Globus pallidus (tissue), 1 donor: ENCODE measurements at regions not wholly inside any gene's neighbourhood (a gene's known extent, or its start where the extent isn't known, plus 50 kb on each side); places are given as distances from the start of the nearest gene placed in this dataset.

Experiments used
- DNase-seq: peaks from one replicate; pipeline ENCODE4 v3.0.0-alpha.2; 2015; ENCODE audit warnings: low spot score

DNA sequence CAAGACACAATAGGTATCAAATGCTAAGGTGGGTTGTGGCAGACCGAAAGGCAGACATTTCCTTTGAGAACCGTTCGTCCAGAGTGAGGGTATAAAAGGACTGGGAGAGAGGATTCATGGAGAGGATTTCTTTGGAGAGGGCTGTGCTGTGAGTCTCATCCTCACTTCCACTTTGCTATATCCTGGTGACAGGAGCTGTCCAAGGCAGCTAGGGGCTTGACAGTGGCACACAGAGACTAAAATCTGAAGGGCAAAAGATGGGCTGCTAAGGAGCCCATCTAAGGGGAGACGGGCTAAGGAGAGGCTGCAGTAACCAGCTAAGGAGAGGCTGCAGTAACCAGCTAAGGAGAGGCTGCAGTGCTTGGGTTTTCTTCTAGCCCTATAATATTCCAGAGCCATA lies 214.0 kb upstream of the ADRA1B start:
- DNase-seq, result no peak

GRCh38 chr5:159702826-159703225 lies 213.5 kb upstream of the ADRA1B start:
- no peak for DNase-seq

DNA sequence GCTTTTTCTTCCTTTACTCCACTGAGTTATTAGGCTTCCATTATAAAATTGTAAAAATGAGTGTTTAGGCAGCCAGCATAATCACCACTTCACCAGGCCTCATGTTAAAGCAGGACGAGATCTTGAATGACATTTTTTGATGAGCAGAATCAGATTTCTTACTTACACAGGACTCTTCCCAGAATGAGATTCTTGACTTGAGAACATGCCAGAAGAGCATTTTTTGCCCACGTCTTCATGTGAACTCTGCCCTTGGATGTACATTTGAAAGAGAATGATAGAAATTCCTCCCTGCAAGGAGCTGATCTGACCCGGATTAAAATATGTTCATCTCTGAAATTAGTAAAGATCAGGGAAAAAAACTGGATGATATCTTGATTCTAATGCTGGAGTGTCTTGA lies 212.1 kb upstream of the ADRA1B start:
- no peak for DNase-seq

DNA sequence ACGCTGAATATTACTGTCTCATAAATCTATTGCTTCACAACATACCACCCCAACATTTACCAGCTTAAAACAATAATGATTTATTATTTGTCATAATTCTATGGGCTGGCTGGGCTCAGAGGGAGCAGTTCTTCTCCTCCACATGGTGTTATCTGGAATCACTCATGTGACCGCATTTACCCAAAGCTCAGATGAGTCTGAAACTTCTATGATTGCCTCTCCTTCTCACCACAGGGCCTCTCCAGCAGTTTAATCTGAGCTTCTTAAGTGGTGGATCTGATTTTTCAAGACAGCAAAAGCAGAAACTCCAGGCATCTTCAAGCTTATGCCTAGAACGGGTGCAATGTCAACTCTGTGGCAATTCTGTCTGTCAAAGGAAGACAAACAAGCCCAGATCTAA lies 210.3 kb upstream of the ADRA1B start:
- DNase-seq, result no peak

DNA sequence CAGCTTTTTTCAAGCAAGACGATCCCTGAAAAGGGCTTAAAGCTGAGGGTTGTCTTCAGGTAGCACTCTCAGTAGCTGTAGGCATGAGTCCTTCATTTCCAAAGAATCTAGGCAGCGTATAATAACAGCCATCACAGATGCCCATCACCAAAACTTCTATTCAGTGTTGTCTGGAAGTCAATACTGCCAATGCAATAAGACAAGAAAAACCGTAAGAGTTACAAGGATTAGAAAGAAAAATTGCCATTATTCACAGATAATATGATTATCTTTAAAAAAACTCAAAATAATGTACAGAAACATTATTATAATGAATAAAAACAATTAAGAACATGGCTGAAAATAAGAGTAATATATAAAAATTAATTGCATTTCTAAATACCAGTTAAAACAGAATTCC lies 208.2 kb upstream of the ADRA1B start:
- no peak for DNase-seq

GRCh38 chr5:159712672-159713071 lies 203.6 kb upstream of the ADRA1B start:
- DNase-seq, result no peak

DNA sequence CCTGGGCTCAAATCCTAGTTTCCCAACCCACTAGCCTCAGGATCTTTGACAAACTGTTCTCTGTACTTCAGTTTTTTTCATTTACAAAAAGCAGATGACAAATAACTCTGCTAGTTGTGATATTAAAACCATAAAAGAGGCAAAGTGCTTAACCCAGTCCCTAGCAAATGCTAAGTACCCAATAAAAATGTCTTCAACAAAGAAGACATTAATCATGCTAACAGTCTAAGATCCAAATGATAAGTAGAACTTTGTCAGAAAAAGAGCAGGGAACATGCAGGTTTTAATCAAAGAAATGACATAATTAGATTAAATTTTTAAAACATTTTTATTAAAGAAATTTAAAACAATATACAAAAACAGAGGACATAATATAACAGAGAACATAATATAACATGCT lies 203.0 kb upstream of the ADRA1B start:
- DNase-seq, result no peak

- no peak for DNase-seq
Measured at GRCh38 chr5:159713773-159714172, 202.5 kb upstream of the ADRA1B start.

DNA sequence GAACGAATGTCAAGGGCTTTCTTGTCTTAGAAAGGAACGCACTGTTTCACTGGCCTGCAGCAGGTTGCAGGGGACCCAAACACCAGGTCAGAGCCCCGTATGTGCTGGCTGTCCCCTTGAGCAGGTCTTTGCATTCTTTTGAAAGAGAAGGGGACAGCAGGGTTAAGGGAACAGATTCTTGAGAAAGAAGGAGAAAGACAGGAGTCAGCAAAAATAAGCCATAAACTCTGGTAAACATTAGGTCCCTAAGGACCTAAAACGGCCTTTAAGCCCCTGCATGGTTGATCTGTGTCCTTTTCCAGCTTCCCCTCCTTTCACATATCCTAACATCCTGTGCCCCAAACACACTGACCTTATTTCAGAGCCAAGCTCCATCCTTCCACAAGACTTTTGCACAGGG lies 190.8 kb upstream of the ADRA1B start:
- DNase-seq, result no peak

GRCh38 chr5:159727167-159727566 lies 189.1 kb upstream of the ADRA1B start:
- no peak for DNase-seq

DNA sequence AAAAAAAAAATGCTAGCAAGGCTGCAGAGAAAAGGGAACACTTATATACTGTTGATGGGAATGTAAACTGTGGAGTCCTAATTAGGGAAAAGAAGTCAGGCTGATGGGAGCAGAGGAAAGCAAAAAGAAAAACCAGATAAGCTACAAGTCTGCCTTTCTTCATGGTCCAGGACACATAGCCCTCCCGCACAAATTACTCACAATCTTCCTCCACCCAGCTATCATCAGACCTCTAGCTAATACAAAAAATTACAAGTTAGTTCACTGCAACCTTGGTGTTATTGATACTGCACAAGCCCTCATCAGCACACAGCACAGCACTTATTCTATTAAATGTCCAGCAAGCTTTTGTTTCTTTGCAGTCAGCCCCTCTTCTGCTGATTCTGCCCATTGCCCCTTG lies 186.0 kb upstream of the ADRA1B start:
- DNase-seq, result no peak

GRCh38 chr5:159732220-159732619 lies 184.1 kb upstream of the ADRA1B start:
- DNase-seq, result no peak

- DNase-seq, result no peak
Measured at GRCh38 chr5:159734366-159734765, 181.9 kb upstream of the ADRA1B start.

DNA sequence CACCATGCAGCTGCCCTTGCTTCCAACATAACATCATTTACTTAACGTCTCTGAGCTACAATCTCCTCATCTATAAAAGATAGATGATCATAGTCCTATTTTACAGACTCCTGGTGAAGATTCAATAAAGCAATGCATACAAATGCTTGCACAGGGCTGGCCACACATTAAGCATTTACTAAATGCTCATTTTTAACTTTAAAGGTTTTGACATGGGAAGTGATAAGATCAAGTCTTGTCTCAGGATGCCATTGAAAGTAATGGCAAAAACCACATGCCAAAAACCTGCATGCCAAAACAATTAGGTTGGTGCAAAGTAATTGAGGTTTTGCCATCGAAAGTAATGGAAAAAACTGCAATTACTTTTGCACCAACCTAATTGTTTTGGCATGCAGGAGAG lies 181.2 kb upstream of the ADRA1B start:
- no peak for DNase-seq

- DNase-seq, result no peak
Measured at GRCh38 chr5:159735749-159736660, 180.3 kb upstream of the ADRA1B start.

DNA sequence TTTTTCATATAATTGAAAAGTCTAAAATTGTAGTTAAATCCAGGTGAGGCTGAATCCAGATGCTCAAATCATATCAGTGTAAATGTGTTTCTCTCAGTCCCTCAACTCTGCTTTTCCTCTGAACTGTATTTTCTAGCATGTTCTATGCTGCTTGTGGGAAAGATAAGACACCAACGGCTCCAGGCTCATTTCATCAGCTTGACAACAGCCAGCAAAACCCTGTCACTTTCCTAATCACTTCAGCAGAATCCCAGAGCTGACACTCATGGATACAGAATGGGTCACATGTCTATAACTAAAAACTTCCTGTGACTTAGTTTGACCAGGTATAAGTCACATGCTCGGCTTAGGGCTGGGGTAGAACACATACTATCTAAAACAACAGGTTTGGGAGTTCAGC lies 179.4 kb upstream of the ADRA1B start:
- no peak for DNase-seq

DNA sequence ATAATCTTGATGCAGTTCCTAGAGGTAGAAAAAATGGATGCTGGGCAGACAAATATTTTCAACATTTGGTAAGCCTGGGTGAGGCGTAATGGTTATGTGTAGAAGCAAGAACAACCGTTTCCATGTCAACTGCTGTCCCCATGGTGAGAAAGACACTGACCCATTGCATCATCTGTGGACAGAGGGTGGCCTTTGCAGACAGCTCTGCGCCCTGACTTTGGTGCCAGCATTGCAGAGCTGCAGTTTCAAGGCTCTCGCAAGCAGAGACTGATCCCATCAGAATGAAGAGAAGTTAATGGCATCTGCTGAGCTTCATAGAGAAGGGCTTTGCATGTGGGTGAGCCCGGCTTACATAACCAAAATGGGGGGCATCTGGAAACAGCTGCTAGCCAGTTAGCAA lies 179.0 kb upstream of the ADRA1B start:
- DNase-seq, result no peak

DNA sequence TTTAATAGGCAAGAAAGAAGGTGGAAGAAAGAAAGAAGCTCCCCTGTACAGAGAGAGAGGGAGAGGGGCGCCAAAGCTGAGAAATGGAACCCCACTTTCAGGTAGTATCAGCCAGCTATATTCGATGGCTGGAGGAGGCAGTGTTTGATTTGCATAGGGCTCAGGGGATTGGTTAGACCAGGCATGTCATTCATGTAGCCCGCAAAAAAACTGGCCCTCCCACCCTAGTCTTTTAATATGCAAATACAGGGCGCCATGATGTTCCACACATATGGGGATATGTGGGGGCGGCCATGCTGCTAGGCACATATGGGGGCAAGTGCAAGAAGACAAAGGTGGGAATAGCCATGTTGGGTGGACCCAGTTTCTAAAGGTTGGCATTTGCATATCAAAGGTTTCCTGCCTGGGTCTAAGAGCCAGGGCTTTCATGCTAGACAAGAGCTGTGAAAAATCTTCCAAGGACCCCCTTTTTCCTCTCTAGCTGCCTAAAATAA lies 174.4 kb upstream of the ADRA1B start:
- no peak for DNase-seq

DNA sequence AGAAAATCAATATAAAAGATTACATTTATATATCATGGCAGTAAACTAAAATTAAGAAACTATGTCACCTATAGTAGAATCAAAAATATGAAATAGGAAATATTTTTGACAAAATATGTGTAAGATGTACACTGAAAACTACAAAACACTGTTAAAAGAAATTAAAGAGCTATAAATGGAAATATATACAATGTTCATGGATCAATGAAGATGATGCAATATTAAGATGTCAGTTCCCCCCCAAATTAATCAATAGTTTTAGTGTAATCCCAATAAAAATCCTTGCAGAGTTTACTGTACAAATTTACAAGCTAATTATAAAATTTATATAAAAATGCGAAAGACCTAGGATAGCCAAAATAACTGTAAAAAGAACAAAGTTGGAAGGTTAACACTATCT lies 173.0 kb upstream of the ADRA1B start:
- DNase-seq, result no peak

DNA sequence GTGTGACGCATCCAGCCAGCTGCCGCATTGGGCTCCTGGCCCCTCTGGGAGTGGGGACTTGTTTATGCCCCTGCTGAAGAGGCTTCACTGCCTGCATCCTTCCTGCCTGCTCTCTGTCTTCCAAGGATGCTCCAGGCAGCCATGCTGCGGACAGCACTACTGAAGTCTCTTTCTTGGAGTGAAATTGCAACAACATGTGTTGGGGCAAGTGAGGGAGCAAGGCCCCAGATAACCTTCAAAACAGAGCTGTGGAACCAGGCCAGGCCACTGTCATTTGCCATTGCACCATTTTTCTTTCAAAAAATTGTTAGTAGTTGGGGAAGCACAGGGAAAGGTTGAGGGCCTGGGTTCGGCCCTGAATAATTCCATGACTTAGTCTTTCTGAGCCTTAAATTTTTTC lies 169.6 kb upstream of the ADRA1B start:
- DNase-seq, result no peak

- no peak for DNase-seq
Measured at GRCh38 chr5:159749146-159749545, 167.1 kb upstream of the ADRA1B start.

DNA sequence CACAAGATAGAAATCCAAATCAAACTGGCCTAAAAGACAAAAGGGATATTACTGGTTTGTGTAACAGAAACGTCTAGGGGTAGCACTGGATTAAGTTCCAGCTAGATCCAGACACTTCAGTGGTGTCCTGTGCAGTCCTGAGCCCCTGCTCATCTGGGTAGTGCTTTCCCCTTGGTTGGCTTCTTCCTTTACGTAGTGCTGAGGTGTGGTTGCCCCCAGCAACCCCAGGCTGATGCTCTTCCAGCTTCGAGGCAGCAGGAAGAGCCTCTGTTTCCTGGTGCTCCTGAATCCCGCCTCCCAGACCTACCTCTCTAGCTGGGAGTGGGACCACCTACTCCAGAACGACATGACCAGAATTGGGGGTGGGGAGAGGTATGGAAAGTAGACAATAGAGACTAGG lies 166.1 kb upstream of the ADRA1B start:
- DNase-seq, result no peak

DNA sequence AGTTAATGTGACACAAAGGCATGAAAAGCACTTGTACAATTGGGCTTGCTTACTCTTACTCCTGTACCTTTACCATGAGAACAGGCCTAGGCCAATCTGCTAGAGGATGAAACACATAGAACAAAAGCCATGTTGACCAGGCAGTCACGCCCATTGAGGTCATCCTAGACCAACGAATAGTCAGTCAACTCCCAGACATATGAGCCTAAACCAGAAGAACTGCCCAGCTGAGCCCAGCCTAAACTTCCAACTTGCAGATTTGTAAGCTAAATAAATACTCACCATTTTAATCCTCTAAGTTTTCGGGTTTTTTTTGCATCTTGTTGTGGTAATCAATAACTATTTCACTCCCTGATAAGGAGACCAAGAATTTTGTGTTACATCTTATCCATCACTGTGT lies 164.8 kb upstream of the ADRA1B start:
- no peak for DNase-seq
